Endodermal cell (in vitro differentiated cells): ENCODE measurements at regions not wholly inside any gene's neighbourhood (a gene's known extent, or its start where the extent isn't known, plus 50 kb on each side); places are given as distances from the start of the nearest gene placed in this dataset.

Experiments used
- DNase-seq: peaks from one replicate; pipeline ENCODE4 v3.0.0-alpha.2; 2017
- H3K27ac ChIP-seq: 2 replicates; pipeline ENCODE4 v1.5.1; 2013; ENCODE audit warnings: mild to moderate bottlenecking, low read depth, low read length, moderate library complexity
- H3K27me3 ChIP-seq: 2 replicates; pipeline ENCODE4 v1.6.1; 2013; ENCODE audit warnings: mild to moderate bottlenecking, low read length, moderate library complexity; ENCODE audit not compliant: insufficient read depth, control insufficient read depth, poor library complexity, severe bottlenecking
- H3K36me3 ChIP-seq: 2 replicates; pipeline ENCODE4 v1.7.0; 2013; ENCODE audit warnings: mild to moderate bottlenecking, low read length, moderate library complexity; ENCODE audit not compliant: control insufficient read depth, insufficient read depth
- H3K4me1 ChIP-seq: one replicate; pipeline ENCODE4 v1.7.0; 2013; ENCODE audit warnings: low read length; ENCODE audit not compliant: control insufficient read depth, insufficient read depth
- H3K4me3 ChIP-seq: 2 replicates; pipeline ENCODE4 v1.5.1; 2013; ENCODE audit warnings: mild to moderate bottlenecking, low read length, moderate library complexity
- H3K9ac ChIP-seq: 2 replicates; pipeline ENCODE4 v1.6.1; 2013; ENCODE audit warnings: mild to moderate bottlenecking, low read length, moderate library complexity; ENCODE audit not compliant: poor library complexity, severe bottlenecking; ENCODE audit errors: extremely low read depth
- H3K9me3 ChIP-seq: 2 replicates; pipeline ENCODE4 v1.6.1; 2013; ENCODE audit warnings: mild to moderate bottlenecking, low read length, moderate library complexity; ENCODE audit not compliant: control insufficient read depth
- H3K27ac Mint-ChIP-seq: 2 replicates; pipeline ENCODE4 v1.8.0; 2020; ENCODE audit warnings: mixed read lengths
- H3K27me3 Mint-ChIP-seq: 2 replicates; pipeline ENCODE4 v1.8.0; 2021; ENCODE audit warnings: mild to moderate bottlenecking, mixed read lengths; ENCODE audit not compliant: insufficient read depth
- H3K36me3 Mint-ChIP-seq: 2 replicates; pipeline ENCODE4 v1.8.0; 2020; ENCODE audit warnings: low read depth, mixed read lengths
- H3K4me1 Mint-ChIP-seq: 2 replicates; pipeline ENCODE4 v1.8.0; 2020; ENCODE audit warnings: mixed read lengths
- H3K4me3 Mint-ChIP-seq: 2 replicates; pipeline ENCODE4 v1.8.0; 2020; ENCODE audit warnings: mild to moderate bottlenecking, moderate library complexity, mixed read lengths
- H3K9me3 Mint-ChIP-seq: 2 replicates; pipeline ENCODE4 v1.8.0; 2020; ENCODE audit warnings: mild to moderate bottlenecking, mixed read lengths
- WGBS, 2 experiments: methylation state at CpG; one replicate each; pipeline versions ENCODE4 v1.1.5 to v1.1.7; 2013; ENCODE audit warnings: missing lambda C conversion rate in 2 of 2, mixed read lengths in 1 of 2; ENCODE audit not compliant: insufficient coverage in 1 of 2, insufficient read length in 1 of 2; 5-methylcytosine and 5-hydroxymethylcytosine counted together
- TF ChIP-seq, protein P1 (sequence below): fragments of 200-600 bp; sonication (generic); conservative IDR thresholded peaks from 2 replicates; pipeline ENCODE4 v1.5.0; 2021; ENCODE audit warnings: antibody characterized with exemption, mild to moderate bottlenecking

DNA sequence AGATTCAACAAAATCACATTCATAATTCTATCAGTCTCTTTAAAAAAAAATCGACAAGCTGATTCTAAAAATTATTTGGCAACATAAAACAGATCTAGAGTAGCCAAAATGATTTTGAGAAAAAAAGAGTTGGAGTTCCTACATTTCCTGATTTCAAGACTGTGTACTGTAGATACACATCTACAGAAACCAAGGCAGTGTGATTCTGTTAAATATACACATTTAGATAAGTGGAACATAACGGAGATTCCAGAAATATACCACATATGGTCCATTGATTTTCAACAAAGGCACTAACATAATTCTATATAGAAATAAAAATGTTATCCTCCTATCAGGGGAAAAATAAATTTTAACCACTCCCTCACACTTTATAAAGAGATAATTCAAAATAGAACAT lies 467.0 kb downstream of the ADRA2A start:
- H3K36me3 Mint-ChIP-seq = no peaks in the 10 kb centered on the region
- 80 to 100% methylated on average over 1 of the region's 2 CpGs for WGBS, 2 experiments
- Histone ChIP-seq H3K27ac (no peak overlapping the region), H3K36me3 (no peaks in the 10 kb centered on the region), H3K27me3 (no peaks in the 10 kb centered on the region), H3K9ac (no peak overlapping the region), H3K4me3 (no peak overlapping the region), H3K9me3 (no peaks in the 10 kb centered on the region), H3K4me1 (no peaks in the 10 kb centered on the region)
- no peaks in the 10 kb centered on the region for H3K9me3 Mint-ChIP-seq
- H3K4me1 Mint-ChIP-seq = no peaks in the 10 kb centered on the region
- H3K4me3 Mint-ChIP-seq = no peak overlapping the region
- H3K27ac Mint-ChIP-seq = no peak overlapping the region
- H3K27me3 Mint-ChIP-seq = no peaks in the 10 kb centered on the region
- no peak for DNase-seq
- TF ChIP-seq, protein P1, sequence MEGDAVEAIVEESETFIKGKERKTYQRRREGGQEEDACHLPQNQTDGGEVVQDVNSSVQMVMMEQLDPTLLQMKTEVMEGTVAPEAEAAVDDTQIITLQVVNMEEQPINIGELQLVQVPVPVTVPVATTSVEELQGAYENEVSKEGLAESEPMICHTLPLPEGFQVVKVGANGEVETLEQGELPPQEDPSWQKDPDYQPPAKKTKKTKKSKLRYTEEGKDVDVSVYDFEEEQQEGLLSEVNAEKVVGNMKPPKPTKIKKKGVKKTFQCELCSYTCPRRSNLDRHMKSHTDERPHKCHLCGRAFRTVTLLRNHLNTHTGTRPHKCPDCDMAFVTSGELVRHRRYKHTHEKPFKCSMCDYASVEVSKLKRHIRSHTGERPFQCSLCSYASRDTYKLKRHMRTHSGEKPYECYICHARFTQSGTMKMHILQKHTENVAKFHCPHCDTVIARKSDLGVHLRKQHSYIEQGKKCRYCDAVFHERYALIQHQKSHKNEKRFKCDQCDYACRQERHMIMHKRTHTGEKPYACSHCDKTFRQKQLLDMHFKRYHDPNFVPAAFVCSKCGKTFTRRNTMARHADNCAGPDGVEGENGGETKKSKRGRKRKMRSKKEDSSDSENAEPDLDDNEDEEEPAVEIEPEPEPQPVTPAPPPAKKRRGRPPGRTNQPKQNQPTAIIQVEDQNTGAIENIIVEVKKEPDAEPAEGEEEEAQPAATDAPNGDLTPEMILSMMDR = no peak

DNA sequence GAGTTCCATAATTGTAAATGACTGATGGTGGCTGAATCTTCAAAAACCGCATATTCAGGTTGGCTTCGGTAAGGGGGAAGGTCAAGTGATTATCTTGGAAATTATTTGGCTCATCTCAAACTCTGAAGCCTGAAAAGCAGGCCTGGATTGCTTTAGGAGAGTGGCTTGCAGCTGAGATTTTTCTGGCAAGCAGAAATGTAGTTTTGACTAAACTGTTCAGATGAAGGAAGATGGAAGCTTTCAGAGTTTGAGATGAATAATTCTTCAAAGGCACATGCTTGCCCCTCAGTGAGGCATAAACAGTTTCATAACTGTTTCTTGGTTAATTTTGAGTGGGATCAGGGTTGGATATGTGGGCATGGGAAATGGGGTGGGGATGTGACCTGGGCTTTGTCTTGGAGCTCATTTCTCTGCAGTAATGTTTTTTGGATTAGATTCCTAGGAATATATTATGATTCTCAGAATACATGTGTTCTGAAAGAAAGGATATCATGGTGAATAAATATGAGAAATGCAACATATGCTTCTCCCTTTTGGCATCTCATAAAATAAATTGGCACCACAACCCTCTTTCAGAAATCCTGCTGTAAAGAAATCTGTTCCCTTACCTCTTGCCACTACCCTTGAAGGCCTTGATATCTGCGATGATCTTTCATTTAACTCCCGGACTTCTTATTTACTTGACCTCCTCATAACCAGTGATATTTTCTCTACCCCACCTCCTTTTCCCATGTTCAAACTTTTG lies 469.2 kb downstream of the ADRA2A start:
- 80 to 85% methylated on average over 4 of the region's 4 CpGs for WGBS, 2 experiments
- H3K9ac ChIP-seq = no peak overlapping the region
- Mint-ChIP-seq H3K27me3 (no peaks in the 10 kb centered on the region), H3K4me3 (no peak overlapping the region), H3K4me1 (no peaks in the 10 kb centered on the region), H3K9me3 (no peaks in the 10 kb centered on the region), H3K36me3 (no peaks in the 10 kb centered on the region), H3K27ac (no peak overlapping the region)
- H3K4me3 ChIP-seq = no peak overlapping the region
- no peaks in the 10 kb centered on the region for H3K4me1 ChIP-seq
- DNase-seq = no peak
- TF ChIP-seq, protein P1 = no peak
- no peaks in the 10 kb centered on the region for H3K9me3 ChIP-seq
- no peaks in the 10 kb centered on the region for H3K36me3 ChIP-seq
- no peaks in the 10 kb centered on the region for H3K27me3 ChIP-seq
- no peak overlapping the region for H3K27ac ChIP-seq

DNA sequence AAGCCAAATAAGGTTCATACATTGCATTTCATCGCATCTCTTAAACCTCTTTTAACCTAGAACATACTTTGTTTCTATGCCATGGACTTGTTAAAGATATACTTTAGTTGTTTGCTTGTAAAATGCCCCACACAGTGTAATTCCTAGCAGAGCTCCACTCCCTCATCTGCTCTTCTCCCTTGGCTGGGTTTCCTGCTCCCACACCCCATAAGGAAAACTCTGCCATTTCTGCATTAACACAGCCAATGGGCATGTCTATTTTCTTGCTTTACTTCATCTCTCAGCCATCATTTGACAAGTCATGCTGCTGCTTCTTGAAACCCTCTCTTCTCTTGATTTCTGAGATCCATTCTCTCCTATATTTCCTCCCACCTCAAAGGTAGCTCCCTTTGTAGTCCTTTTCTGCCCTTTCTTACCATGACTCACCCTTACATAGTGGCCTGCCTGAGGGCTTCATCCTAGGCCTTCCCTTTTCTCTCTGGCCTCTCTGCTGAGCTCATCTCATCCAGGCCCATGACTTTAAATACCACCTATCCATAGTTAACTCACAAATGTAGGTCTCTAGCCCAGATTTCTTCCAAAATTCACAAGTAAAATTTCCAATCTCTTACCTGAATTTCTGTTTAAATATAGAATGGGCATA lies 471.4 kb downstream of the ADRA2A start:
- no peaks in the 10 kb centered on the region for H3K36me3 Mint-ChIP-seq
- H3K4me1 ChIP-seq = no peaks in the 10 kb centered on the region
- H3K27ac ChIP-seq = no peak overlapping the region
- no peaks in the 10 kb centered on the region for H3K4me1 Mint-ChIP-seq
- H3K4me3 Mint-ChIP-seq = no peak overlapping the region
- TF ChIP-seq, protein P1 = no peak
- 100% methylated on average over 1 of the region's 1 CpG; no CpG with 5 or more reads in 1 of the 2 experiments for WGBS, 2 experiments
- no peaks in the 10 kb centered on the region for H3K36me3 ChIP-seq
- no peak overlapping the region for H3K4me3 ChIP-seq
- H3K27me3 ChIP-seq = no peaks in the 10 kb centered on the region
- no peaks in the 10 kb centered on the region for H3K27me3 Mint-ChIP-seq
- no peak overlapping the region for H3K27ac Mint-ChIP-seq
- no peak overlapping the region for H3K9ac ChIP-seq
- no peaks in the 10 kb centered on the region for H3K9me3 ChIP-seq
- no peaks in the 10 kb centered on the region for H3K9me3 Mint-ChIP-seq
- no peak for DNase-seq
